ENCODE measurements at regions not wholly inside any gene's neighbourhood (a gene's known extent, or its start where the extent isn't known, plus 50 kb on each side); places are given as distances from the start of the nearest gene placed in this dataset.

DNA sequence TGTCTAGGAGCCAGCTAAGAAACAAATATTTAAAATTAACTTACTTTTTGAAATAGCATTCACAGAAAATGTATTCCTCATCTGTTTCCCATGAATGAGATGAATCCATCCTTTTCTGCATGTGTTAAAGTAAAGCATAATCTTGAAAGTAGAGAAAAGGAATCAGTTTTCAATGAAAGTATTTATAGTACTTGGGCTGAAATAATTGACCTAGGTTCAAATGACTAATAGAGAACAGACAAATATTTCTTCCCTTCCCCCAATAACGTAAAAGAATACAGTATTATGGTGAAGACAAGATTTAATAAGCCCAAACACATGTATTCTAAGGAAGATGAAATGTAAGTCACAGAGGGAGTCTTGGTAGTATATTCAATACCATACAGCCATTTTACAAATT is 403.5 kb downstream of the ZNF608 start:
- no peaks in the 10 kb centered on the region for H3K36me3 ChIP-seq (ENCODE audit: insufficient read depth)
- H2AFZ ChIP-seq (ENCODE audit: low read depth), result no peak overlapping the region
- no peaks in the 10 kb centered on the region for H3K79me2 ChIP-seq (ENCODE audit: insufficient read depth, low read depth)
- no peak overlapping the region for H3K9ac ChIP-seq
- H3K27me3 ChIP-seq (ENCODE audit: insufficient read depth, low read depth), result no peaks in the 10 kb centered on the region
- TF ChIP-seq, protein P1, sequence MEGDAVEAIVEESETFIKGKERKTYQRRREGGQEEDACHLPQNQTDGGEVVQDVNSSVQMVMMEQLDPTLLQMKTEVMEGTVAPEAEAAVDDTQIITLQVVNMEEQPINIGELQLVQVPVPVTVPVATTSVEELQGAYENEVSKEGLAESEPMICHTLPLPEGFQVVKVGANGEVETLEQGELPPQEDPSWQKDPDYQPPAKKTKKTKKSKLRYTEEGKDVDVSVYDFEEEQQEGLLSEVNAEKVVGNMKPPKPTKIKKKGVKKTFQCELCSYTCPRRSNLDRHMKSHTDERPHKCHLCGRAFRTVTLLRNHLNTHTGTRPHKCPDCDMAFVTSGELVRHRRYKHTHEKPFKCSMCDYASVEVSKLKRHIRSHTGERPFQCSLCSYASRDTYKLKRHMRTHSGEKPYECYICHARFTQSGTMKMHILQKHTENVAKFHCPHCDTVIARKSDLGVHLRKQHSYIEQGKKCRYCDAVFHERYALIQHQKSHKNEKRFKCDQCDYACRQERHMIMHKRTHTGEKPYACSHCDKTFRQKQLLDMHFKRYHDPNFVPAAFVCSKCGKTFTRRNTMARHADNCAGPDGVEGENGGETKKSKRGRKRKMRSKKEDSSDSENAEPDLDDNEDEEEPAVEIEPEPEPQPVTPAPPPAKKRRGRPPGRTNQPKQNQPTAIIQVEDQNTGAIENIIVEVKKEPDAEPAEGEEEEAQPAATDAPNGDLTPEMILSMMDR (conservative IDR thresholded peaks at IDR 0.05; ENCODE audit: low read depth, low read length), result no peak
- H3K4me3 ChIP-seq (IDR thresholded peaks at IDR 0.05; ENCODE audit: insufficient read depth, low read depth, low read length), result no peak overlapping the region
- H3K27ac ChIP-seq, result no peak overlapping the region
- no peaks in the 10 kb centered on the region for H3K4me1 ChIP-seq (ENCODE audit: low read depth, poor library complexity, severe bottlenecking)
- no peak overlapping the region for H3K4me2 ChIP-seq
- H4K20me1 ChIP-seq (ENCODE audit: insufficient read depth), result no peaks in the 10 kb centered on the region

GRCh38 chr5:124342584-124342983 is 403.9 kb downstream of the ZNF608 start:
- H3K79me2 ChIP-seq (ENCODE audit: insufficient read depth, low read depth), result no peaks in the 10 kb centered on the region
- TF ChIP-seq, protein P1 (conservative IDR thresholded peaks at IDR 0.05; ENCODE audit: low read depth, low read length), result no peak
- H3K4me1 ChIP-seq (ENCODE audit: low read depth, poor library complexity, severe bottlenecking), result no peaks in the 10 kb centered on the region
- H4K20me1 ChIP-seq (ENCODE audit: insufficient read depth), result no peaks in the 10 kb centered on the region
- no peaks in the 10 kb centered on the region for H3K36me3 ChIP-seq (ENCODE audit: insufficient read depth)
- no peaks in the 10 kb centered on the region for H3K27me3 ChIP-seq (ENCODE audit: insufficient read depth, low read depth)
- H3K27ac ChIP-seq, result no peak overlapping the region
- no peak overlapping the region for H2AFZ ChIP-seq (ENCODE audit: low read depth)
- no peak overlapping the region for H3K4me2 ChIP-seq
- H3K4me3 ChIP-seq (IDR thresholded peaks at IDR 0.05; ENCODE audit: insufficient read depth, low read depth, low read length), result no peak overlapping the region
- no peak overlapping the region for H3K9ac ChIP-seq

DNA sequence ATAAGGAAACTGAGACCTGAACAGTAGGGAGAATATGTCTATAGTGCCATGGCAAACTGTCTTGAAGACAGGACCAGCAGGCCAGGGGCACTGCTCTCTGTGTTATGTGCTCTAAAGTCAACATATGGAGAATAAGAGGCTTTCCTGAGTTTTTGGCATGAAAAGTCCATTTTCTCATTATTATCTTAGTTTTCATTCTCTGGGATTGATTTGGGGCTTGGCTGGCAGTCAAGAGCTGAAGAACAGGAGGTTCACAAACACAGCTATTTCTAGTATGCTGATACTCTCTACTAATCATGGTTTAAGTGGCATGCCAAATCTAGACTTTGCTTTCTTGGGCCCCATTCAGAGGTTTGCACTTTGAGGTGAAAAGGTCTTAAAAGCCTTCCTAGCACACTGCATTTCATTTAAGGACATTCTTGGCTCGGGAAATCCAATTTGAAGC is 404.4 kb downstream of the ZNF608 start:
- Histone ChIP-seq H4K20me1 (ENCODE audit: insufficient read depth) (no peaks in the 10 kb centered on the region), H3K79me2 (ENCODE audit: insufficient read depth, low read depth) (no peaks in the 10 kb centered on the region), H3K4me1 (ENCODE audit: low read depth, poor library complexity, severe bottlenecking) (no peaks in the 10 kb centered on the region), H2AFZ (ENCODE audit: low read depth) (no peak overlapping the region), H3K27me3 (ENCODE audit: insufficient read depth, low read depth) (no peaks in the 10 kb centered on the region), H3K9ac (no peak overlapping the region), H3K4me3 (IDR thresholded peaks at IDR 0.05; ENCODE audit: insufficient read depth, low read depth, low read length) (no peak overlapping the region), H3K27ac (no peak overlapping the region), H3K36me3 (ENCODE audit: insufficient read depth) (no peaks in the 10 kb centered on the region), H3K4me2 (no peak overlapping the region)
- TF ChIP-seq, protein P1 (conservative IDR thresholded peaks at IDR 0.05; ENCODE audit: low read depth, low read length), result no peak

- no peaks in the 10 kb centered on the region for H3K27me3 ChIP-seq (ENCODE audit: insufficient read depth, low read depth)
- TF ChIP-seq, protein P1 (conservative IDR thresholded peaks at IDR 0.05; ENCODE audit: low read depth, low read length), result no peak
- H4K20me1 ChIP-seq (ENCODE audit: insufficient read depth), result no peaks in the 10 kb centered on the region
- no peak overlapping the region for H3K4me2 ChIP-seq
- no peak overlapping the region for H3K9ac ChIP-seq
- H2AFZ ChIP-seq (ENCODE audit: low read depth), result no peak overlapping the region
- H3K79me2 ChIP-seq (ENCODE audit: insufficient read depth, low read depth), result no peaks in the 10 kb centered on the region
- no peak overlapping the region for H3K27ac ChIP-seq
- H3K36me3 ChIP-seq (ENCODE audit: insufficient read depth), result no peaks in the 10 kb centered on the region
- H3K4me3 ChIP-seq (IDR thresholded peaks at IDR 0.05; ENCODE audit: insufficient read depth, low read depth, low read length), result no peak overlapping the region
- no peaks in the 10 kb centered on the region for H3K4me1 ChIP-seq (ENCODE audit: low read depth, poor library complexity, severe bottlenecking)
Measured at GRCh38 chr5:124341066-124341858, 405.2 kb downstream of the ZNF608 start.
